ENCODE measurements at regions not wholly inside any gene's neighbourhood (a gene's known extent, or its start where the extent isn't known, plus 50 kb on each side); places are given as distances from the start of the nearest gene placed in this dataset.
"Not testable (repeated sequence)": the region's sequence is repeated elsewhere in the genome, so short reads cannot be mapped to it uniquely, and the experiment has no call there.

DNA sequence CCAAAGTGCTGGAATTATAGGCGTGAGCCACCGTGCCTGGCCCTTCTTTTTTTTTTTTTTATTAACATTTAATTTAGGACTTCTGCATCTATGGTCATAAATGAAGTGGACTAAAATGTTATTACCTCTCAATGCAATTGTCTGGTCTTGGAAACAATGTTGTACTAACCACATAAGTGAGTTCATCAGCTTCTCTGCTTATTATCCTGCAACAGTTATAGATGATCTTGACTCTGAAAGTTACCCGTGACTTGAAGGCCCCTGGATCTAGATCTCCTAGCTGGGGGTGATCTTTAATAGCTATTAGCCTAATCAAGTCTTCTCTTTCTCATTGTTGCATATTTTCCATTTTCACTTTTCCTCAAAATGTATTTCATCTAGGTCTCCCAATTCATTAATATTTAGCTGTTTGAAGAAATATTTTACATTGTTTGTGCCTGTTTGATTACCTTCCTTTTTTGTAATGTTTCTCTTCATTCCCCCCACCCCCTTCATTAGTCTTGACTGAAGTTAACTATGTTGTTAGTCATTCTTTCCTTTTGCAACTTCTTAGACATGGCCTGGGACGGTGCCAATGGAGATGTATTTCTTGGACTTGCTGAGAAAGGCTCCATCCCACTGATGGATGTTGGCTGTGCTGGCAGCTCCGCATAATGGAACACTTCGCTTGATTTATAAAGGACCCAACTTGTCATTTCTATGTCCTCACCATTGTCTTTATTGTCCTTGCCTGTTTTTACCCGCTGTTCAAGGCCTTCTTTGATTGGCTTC, 141.6 kb upstream of the RIOK3 start:
- no peak for DNase-seq (ENCODE audit: low spot score)

DNA sequence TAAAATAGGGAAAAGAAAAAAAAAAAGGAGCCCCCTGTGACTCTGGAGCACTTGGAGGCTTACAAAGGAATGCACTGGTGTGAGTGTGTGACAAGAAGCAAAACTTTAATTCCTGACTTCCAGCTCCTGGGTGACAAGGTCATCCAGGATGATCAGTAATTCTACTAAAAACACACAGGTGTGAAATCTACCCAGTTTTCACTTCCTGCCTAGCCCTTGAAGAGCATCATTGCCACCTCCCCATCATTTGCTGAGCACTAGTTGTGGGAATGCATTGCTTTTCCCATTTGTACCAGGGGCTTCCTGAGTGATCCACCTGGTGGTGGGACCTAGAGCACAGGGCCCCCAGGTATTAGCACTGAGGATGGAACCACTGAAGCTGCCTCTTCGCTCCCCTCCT, 139.7 kb upstream of the RIOK3 start:
- DNase-seq (ENCODE audit: low spot score): no peak

DNA sequence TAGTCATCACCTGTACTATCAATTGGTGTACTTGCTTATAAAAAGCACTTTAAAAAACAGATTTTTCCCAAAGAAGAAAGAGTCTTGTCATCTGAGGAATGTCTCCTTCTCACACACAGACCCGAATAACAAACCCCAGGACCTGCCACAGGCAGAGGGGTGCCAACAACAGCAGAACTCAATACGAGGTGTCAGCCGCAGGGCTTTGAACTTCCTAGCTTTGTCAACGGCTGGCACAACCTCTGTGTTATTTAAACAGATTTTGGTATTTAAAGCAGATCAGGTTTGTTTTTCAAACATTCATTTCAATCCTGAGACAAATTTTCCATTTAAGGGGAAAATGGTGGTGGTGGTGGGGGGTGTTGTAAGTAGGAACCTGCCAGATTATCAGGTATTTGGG, 138.4 kb upstream of the RIOK3 start:
- no peak for DNase-seq (ENCODE audit: low spot score)

DNA sequence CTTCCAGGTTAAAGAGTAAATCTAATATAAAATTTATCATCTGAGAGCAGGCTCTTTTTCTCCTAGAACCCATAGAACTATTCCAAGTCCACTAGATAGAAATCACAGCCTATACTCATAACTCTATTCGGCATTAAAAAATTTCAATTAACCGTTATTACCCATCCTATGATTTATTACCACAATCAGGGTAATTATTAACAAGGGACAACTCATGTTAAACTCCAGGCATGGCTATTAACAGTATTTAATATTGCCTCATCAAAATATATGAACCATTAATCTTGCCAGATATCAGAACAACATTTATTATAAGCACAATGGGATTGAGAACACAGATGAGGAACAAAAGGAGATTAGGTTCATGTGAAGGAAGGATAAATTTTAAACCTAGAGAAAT, 136.8 kb upstream of the RIOK3 start:
- DNase-seq (ENCODE audit: low spot score): no peak

DNA sequence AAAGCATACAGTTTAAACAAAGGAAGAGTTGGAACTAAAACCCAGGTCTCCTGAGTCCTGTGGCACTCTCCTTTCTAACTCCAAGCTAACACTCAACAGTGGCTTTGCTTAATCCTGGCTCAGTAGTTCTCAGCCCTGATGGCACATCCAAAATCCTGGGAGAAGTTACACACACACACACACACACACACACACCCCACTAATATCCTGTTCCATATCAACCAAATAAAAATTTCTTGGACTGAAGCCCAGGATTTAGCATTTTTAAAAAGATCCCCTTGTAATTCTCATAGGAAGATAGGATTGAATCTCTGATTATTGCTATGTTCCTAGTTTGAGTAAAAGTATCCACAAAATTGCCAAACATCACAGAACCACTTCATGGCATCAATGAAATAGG, 136.1 kb upstream of the RIOK3 start:
- no peak for DNase-seq (ENCODE audit: low spot score)

DNA sequence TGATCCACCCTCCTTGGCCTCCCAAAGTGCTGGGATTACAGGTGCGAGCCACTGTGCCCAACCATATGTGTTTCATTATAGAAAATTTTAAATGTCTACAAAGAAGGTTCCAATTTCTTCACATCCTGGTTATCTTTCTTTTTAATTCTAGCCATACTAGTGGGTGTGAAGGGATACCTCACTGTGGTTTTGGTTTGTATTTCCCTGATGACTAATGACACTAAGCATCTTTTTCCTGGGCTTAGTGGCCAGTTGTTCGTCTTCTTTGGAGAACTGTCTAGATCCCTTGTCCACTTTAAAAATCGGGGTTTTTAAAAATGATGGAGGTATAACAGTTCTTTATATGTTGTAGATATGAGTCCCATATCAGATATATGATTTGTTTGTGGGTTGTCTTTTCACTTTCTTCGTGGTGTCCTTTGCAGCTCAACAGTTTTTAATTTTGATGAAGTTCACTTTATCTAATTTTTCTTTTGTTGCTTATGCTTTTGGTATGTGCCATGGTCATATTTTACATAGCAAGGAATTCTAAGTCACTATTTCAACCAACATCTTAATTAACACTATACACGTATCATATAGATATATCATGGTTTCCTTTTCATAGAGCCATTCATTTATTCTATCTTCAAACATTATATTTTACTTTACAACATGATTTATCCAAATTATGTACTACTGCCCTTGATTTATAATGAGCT, 135.0 kb upstream of the RIOK3 start:
- DNase-seq (ENCODE audit: low spot score): no peak

DNA sequence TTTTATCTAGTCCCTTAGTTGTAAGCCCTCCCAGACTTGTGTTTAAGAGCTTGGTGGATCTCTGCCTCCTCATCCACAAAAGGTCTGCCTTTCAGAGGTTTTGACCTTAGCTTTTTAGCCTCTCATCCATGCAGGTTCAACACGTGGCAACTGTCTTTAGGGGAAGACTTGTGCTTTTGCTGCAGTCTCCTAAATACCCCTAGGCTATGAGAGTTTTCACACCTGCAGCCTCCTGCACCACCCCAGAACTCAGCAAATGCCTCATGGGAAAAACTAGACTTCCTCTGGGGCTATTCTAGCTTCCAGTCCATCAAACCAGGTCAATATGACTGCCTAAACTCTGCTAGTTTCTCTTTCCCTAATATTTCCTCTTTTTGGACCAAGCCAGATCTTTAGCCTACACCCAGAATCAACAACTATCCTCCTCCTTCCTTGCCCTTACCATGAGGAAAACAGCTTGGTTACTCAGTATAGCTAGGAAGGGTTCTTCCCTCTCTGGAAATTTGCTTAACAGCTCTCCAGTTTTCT, 132.3 kb upstream of the RIOK3 start:
- no peak for DNase-seq (ENCODE audit: low spot score)

DNA sequence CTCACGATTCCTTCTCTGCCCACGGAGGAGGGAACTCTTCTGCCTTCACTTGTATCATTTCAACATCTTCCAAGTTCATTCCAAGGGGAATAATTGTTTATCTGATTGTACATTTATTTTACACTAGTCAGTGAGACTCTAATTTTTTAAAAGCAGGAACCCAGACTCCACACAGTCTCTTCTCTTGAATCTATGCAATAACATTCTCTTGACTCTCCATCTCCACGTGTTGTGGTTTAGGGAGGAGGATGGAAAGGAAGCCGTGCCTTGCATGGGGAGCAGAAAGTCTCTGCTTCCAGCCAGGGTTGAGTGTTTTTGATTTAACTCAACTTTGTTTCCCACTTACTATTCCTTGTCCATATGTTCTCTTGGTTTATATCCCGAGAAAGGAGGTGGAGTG, 131.1 kb upstream of the RIOK3 start:
- no peak for DNase-seq (ENCODE audit: low spot score)

DNA sequence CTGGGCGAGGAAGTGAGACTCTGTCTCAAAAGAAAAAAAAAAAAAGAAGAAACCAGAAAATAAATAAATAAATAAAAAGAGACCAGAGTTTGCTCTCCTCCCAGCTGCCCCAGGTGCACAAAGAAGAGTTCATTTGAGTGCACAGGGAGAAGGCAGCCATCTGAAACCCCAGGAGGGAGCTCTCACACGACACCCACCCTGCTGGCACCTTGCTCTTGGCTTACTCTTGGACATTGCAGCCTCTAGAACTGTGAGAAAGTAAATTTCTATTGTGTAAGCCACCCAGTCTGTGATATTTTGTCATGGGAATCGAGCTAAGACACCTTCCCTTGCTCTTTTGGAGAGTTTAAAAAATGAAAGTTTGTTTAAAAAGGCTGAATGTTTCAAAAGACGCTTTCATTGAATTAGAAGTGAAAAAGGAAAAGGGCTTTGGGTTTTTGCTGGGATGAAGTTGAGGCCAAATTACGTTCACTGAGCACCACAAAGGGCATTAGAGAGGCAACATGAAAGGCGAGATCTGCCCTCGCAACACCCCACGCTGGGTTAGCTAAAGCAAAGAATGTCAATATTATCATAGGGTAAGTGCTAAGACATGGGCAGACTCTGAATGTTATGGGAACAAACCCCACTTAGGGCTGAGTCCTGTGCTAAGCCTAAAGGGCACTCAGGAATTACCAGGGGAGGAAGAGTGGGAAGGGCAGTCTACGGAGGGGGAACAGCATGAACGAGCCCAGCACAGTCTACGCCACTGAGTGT, 128.9 kb upstream of the RIOK3 start:
- DNase-seq (ENCODE audit: low spot score): no peak

DNA sequence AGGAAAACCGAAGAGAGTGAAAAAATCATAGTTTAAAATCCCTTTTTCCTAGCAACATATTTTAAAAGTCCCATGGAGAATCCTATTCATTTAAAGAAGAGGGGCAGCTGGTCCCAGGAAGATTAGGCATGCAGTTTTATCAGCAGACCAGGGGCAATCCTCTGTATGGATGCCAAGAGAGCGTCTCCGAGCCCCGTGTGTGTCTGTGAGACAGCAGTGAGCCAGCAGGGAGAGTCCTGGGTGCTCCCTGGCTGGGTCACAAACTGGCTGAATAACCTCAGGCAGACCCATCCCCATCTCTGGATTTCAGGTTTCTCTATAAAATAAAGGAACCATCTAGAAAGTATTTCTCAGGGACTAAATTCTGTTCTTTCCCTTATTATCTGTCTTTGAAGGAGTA, 128.2 kb upstream of the RIOK3 start:
- DNase-seq (ENCODE audit: low spot score): no peak

DNA sequence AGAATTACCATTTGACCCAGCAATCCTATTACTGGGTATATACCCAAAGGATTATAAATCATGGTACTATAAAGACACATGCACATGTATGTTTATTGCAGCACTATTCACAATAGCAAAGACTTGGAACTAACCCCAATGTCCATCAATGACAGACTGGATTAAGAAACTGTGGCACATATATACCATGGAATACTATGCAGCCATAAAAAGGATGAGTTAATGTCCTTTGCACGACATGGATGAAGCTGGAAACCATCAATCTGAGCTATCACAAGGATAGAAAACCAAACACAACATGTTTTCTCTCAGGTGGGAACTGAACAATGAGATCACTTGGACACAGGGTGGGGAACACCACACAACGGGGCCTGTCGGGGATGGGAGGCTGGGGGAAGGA, 123.4 kb upstream of the RIOK3 start:
- DNase-seq (ENCODE audit: low spot score): not testable (repeated sequence)

DNA sequence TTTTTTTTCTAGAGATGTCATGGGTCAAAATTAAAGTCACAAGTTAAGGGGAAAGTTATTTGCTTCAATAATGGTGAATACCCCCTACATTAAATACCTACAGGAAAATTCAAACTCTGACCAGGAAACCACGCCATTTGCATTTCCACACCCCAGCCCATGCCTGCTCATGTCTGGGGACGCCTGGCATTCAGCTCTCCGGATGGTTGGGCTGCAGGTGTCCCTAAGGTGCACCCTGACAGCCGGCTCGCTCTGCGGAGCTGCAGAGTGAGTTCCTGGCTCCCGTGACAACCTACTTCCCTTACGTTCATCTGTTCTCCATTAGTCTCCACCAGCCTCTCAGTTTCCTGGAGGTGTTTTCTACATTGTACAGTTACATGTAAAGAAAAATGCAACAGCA, 122.7 kb upstream of the RIOK3 start:
- no peak for DNase-seq (ENCODE audit: low spot score)

DNA sequence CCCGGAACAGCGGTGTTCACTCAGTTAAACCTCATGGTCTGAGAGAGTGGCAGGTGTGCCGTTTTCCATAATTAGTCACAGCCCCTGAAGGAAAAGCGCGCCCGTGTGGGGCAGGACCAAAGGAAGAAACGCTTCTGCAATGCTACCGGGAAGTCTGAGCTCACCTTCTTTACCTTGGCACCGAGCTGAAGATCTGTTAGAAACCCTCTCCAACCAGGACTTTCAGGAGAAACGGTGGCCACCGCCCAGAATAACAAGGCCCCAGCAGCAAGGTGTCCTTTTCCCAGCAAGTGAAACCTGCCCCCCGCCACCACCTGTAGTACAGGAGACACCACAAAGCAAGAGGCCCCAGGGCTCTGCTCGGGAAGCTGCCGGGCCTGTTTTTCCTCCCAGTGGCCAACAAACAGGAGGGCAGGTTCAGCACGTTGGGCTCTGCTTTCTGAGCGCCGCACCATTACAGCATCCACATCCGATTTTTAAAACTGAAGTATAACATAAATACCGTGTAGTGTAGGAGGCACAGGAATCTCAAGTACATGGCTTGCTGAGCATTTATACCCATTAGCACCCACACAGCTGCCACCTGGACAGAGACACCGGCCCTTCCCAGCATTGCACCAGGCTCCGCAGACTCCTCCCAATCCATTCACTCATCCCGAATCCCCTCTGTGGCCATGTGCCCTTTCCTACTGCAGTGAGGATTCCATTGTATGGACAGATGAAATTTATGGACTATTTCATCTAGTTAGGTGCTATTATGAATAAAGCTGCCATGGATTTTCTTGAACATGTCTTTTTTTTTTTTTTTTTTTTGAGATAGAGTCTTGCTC, 121.8 kb upstream of the RIOK3 start:
- no peak for DNase-seq (ENCODE audit: low spot score)

DNA sequence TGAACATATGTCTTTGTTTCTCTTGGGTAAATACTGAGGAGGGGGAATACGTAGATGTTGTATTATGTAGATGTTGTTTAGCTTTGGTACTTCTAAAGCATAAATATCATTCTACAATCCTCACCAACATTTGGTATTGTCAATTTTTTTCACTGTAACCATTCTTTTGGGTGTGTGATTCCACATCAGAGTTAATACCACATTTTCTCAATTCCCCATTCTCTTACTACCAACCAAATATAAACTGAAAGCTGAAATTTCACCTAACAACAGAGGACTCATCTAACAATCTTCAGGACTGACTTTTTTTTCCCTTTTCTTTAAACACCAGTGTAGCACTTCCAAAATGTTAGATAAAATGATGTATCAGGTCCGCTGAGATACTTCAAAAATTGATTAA, 120.7 kb upstream of the RIOK3 start:
- no peak for DNase-seq (ENCODE audit: low spot score)

DNA sequence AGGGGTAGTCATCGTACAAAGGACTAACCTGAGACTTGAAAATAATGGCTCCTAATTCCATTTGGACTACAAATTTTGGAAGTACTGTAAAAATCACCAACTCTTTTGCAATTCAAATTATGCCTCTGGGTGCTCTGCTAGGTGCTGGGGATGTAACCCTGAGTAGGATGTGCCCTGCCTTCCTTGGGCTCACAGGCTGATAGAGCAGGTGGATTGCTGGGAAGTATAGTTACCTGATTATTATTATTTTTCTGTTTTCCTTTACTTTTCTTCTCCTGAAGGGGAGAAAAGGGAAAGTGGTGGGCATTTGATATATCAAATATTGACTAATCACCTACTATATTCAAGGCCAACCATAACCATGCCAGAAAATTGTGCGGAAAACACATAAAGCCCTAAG, 119.3 kb upstream of the RIOK3 start:
- no peak for DNase-seq (ENCODE audit: low spot score)

DNA sequence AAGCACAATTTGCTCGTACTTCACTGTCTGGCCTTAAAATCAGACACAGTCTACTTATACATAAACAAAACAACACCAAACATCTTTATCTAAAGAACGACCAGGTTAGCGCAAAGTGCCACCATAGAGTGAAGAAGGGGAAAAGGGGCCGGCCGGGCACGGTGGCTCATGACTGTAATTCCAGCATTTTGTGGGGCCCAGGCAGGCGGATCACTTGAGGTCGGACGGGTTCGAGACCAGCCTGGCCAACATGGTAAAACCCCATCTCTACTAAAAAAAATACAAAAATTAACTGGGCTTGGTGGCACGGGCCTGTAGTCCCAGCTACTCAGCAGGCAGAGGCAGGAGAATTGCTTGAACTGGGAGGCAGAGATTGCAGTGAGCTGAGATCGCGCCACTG, 118.5 kb upstream of the RIOK3 start:
- no peak for DNase-seq (ENCODE audit: low spot score)

DNA sequence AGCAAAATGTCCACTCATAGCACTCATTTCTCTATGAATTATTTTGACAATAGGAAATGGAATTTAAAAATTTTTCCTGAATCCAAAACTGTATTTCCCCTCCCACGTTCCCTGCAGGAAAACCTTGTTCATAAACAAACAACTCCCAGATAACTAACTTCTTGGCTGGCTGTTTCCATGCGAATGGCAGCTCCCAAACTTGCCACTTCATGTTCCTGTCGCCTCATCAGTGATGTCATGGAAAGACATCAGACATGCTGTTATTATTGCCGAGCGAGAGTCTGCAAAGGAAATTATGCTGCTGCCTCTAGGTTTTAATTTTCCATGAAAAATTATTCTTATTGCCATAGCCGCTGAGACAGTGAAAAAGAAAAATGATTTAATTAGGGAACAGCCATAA, 117.0 kb upstream of the RIOK3 start:
- no peak for DNase-seq (ENCODE audit: low spot score)

DNA sequence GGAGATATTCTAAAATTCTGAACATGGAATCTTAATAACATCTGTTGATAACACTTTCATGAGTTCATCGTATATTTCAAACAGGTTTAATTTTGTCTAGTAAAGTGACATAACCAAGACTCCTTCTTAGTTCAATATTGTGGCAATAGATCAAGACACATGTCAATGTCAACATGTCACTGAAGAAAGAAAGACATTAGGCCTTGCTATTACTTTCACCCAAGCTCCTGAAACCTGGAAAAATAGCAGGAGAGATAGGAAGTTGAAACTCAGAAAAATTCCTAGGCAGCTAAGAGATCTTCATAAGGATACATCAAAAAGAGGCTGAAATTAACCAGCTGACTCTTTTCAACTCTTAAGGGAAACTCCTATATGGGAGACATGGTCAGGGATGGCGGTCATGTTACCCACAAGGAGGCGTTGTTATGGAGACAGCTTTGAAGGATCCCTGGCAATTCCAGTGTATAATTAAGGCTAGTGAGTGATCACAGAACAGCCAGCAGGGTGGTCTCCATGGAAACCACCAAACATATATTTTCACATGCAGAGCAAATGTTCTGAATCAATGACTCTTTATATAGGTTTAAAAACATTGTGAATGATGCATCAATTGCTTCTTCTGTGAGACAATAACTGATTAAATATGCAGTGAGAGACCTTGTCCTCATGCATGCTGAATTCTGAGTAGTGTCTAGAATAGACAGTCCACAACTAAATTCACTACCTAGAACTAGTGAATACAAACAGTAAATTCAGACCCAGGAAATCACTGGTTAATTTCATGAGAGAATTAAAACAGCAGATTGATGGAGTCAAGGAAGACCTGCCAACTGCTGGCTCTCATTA, 115.3 kb upstream of the RIOK3 start:
- no peak for DNase-seq (ENCODE audit: low spot score)

DNA sequence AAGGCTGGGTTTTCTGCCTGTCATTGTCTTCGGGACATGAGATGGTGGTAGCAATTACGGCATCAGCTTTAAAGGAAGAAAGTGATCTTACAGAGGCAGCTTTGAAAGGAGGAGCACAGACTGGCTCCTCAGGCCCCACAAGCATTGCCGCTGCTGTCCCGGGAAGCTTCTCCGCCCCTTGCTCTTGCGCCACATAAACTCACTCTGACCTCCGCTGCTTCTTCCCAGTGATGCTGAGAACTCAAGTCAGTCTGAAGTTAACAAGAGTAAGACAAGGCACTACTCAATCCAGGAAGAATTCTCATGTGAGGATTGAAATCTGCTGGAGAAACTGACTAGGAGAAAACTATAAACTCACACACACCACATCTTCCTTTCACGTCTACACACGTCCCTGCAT, 112.4 kb upstream of the RIOK3 start:
- DNase-seq (ENCODE audit: low spot score): no peak

DNA sequence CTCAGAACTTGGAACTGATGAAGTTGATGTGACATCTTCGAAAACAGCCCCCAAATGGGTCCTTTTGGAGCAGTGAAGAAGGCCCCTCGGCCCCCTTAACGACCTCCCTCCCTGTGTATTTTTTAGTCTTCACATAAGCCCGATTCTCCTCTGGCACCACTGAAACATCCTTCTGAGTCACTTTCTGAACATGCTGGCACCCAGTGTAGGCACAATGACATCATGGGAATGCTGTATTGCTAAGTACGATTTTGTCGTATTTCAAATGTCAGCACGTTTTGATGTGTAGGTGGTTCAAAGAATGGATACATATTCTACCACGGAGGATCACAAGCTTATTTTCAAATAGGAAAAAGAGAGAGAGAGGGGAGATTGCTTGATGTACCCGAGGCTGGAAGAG, 111.7 kb upstream of the RIOK3 start:
- no peak for DNase-seq (ENCODE audit: low spot score)

DNA sequence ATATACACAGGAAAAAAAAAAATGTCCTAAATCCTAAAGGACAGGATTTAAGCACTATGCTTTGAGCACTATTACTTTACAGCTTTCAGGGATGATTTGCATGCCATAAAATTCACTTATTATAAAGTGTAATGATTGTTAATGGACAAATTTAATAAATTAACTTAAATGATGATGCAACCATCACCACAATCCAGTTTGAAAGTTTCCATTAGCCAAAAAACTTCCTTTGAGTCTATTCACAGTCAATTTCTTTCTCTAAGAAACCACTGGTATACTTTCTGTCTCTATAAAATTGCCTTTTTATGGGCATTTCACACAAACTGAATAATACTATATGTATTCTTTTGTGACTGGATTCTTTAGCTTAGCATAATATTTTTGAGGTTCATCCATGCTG, 111.1 kb upstream of the RIOK3 start:
- no peak for DNase-seq (ENCODE audit: low spot score)
